ENCODE measurements at regions not wholly inside any gene's neighbourhood (a gene's known extent, or its start where the extent isn't known, plus 50 kb on each side); places are given as distances from the start of the nearest gene placed in this dataset.

DNA sequence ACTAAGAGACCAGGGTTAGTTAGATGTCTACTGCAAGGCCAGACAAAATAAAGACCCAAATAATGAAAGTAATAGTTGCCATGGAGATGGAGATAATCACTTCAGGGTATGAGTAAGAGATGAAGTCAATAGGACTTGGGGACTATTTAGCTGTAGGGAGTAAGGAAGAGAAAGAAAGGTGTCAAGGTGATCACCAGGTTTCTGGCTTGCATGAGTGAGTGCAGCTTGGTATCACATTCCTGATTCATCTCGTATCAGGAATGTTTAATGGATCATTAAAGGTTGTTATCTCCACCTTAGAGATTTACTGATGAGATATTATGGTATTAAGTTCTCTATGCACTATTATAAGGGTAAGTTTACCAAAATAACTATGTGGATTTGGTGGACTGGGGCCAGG lies 357.4 kb upstream of the ATP11B start:
- TF ChIP-seq POLR2A (IDR thresholded peaks at IDR 0.05; ENCODE audit: low read depth, low read length), result no peak
- TF ChIP-seq TAF1 (IDR thresholded peaks at IDR 0.05; ENCODE audit: borderline replicate concordance, low read depth, low read length), result no peak
- FAIRE-seq (no peak), DNase-seq (ENCODE audit: insufficient read length) (no peak)

DNA sequence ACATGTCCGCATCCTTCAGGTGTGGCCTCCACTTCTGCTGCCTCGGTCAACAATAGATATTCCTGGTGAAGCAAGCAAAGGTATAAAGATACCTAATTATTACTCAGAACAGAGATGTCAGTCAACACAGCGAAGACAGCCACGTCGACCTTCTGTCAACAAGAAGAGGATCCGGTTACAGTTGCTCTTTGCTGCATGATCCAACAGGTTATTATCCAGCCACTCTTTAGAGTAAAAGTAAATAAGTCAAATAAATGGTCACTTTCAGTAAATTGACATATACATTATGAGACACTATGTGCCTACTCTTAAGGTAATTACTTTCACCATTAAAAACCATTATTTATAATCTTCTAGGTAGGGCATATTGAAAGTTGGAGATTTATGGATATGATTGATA lies 356.8 kb upstream of the ATP11B start:
- DNase-seq (ENCODE audit: insufficient read length) (no peak), FAIRE-seq (no peak)
- TF ChIP-seq TAF1 (IDR thresholded peaks at IDR 0.05; ENCODE audit: borderline replicate concordance, low read depth, low read length) (no peak), POLR2A (IDR thresholded peaks at IDR 0.05; ENCODE audit: low read depth, low read length) (no peak), POLR2AphosphoS5 (IDR thresholded peaks at IDR 0.05; ENCODE audit: low read depth, low read length) (no peak)

DNA sequence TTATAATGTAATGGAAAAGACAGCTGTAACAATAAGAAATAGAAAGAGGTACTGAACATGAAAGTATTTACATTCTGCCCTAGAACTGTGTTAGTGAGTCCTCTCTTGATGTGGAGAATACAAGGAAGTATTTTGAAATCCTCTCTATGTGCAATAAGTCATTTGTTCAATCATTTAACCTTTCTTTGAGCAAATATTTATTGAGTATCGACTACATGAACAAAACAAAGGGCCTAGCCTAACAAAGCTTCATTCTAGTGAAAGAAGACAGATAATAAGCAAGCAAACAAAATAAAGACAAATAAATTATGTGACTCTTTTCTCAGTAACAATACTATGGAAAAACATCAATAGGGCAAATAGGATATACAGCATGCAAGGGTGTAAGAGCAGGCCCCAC lies 354.9 kb upstream of the ATP11B start:
- DNase-seq (ENCODE audit: insufficient read length) (no peak), FAIRE-seq (no peak)
- TF ChIP-seq POLR2A (IDR thresholded peaks at IDR 0.05; ENCODE audit: low read depth, low read length), result no peak
- TF ChIP-seq TAF1 (IDR thresholded peaks at IDR 0.05; ENCODE audit: borderline replicate concordance, low read depth, low read length), result no peak
- no peak for TF ChIP-seq POLR2AphosphoS5 (IDR thresholded peaks at IDR 0.05; ENCODE audit: low read depth, low read length)

DNA sequence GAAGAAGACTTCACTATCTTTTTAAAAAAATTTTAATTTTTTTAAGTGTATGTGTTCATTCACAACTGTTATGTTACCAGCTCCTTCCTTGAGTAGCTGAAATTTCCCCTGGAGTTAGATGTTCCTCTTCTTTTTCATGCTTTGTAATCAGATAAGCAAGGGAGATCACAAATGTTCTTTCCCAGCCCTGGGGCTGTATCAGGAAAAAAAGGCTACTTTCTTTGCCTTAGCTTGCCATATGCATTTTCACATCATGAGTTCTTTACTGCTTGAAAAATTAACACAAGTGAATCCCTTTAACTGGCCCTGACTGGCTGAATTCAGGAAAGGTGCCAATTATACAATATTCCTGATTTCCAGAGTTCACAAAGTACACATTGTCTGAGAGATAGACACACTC lies 353.2 kb upstream of the ATP11B start:
- TF ChIP-seq POLR2A (IDR thresholded peaks at IDR 0.05; ENCODE audit: low read depth, low read length) (no peak), TAF1 (IDR thresholded peaks at IDR 0.05; ENCODE audit: borderline replicate concordance, low read depth, low read length) (no peak), POLR2AphosphoS5 (IDR thresholded peaks at IDR 0.05; ENCODE audit: low read depth, low read length) (no peak)
- no peak for DNase-seq (ENCODE audit: insufficient read length)
- FAIRE-seq, result no peak

DNA sequence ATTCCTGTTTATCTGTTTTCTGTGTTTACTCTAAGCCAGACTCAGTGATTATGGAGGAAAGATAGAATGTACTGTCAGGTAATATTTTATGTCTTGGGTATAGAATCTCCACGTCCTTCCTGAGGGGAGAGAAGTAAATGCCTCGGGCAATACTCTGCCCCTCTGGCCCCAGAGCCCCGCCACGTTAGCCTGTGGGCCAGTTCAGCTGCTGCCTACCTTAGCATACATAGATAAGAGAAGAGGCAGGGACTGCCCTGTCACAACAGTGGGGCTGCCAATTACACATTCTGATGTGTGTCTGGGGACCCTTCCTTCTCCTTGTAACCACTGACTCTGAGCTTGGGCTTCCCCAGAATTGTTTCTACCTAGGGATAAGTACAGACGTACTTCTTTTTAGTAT lies 347.7 kb upstream of the ATP11B start:
- TF ChIP-seq TAF1 (IDR thresholded peaks at IDR 0.05; ENCODE audit: borderline replicate concordance, low read depth, low read length) (no peak), POLR2A (IDR thresholded peaks at IDR 0.05; ENCODE audit: low read depth, low read length) (no peak), POLR2AphosphoS5 (IDR thresholded peaks at IDR 0.05; ENCODE audit: low read depth, low read length) (no peak)
- FAIRE-seq (peak; percentile 24), DNase-seq (ENCODE audit: insufficient read length) (no peak)

DNA sequence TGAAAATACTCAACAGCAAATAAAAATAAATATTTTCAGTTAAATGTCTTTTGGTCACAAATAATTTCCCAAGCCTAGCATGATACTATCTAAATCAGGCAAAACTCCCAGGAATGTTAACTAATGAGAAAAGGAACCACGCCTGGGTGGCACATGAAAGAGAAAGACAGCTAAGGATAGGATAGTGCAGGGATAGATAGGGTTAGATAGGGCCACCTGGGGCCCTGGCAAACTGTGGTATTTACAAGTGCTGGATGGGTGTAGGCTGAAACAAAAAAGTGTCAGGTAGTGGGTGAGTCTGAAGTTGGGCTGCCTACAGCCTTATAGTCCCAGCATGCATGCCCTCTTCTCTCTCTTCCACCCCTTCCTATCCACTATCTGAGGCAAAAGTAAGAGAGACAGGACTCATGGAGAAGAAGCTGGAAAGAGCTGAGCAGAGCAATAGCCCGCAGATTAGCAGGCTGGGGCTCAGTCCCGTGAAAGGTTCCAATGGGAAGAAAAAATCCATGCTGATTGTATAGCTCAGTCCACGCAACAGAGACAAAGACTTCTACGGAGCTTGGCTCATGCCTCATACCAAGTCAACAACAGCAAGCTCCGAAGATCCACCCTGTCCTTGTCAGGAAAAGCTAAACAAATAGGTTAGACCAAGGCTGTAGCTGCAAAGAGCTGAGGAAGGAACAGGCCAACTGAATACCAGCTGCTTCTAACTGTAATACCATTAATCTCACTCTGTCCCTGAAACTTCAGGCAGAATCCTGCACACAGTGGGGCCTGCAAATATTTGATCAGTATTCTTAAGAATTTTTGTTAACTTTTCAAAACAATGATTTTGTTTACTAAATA lies 342.1 kb upstream of the ATP11B start:
- TF ChIP-seq POLR2A (IDR thresholded peaks at IDR 0.05; ENCODE audit: low read depth, low read length) (no peak), POLR2AphosphoS5 (IDR thresholded peaks at IDR 0.05; ENCODE audit: low read depth, low read length) (no peak), TAF1 (IDR thresholded peaks at IDR 0.05; ENCODE audit: borderline replicate concordance, low read depth, low read length) (no peak)
- DNase-seq (ENCODE audit: insufficient read length) (no peak), FAIRE-seq (no peak)

DNA sequence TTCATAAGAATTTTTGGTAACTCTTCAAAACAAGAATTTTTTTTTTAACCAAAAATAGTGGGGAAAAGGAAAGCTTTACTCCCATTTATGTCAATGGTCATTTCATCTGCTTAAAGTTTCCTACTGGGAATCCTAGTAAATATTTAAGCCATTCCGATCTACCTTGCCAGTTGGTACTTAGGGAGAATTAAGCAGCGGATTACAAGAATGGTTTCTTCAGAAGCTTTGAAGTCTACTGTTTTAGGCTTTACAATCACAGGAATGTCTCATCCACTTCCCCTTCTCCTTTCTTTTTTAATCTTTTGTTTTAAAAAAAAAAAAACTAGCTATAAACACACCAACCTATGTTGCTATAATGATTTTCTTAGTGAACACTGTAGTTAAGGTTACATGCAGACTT lies 341.4 kb upstream of the ATP11B start:
- DNase-seq (ENCODE audit: insufficient read length) (no peak), FAIRE-seq (no peak)
- TF ChIP-seq TAF1 (IDR thresholded peaks at IDR 0.05; ENCODE audit: borderline replicate concordance, low read depth, low read length) (no peak), POLR2A (IDR thresholded peaks at IDR 0.05; ENCODE audit: low read depth, low read length) (no peak), POLR2AphosphoS5 (IDR thresholded peaks at IDR 0.05; ENCODE audit: low read depth, low read length) (no peak)

DNA sequence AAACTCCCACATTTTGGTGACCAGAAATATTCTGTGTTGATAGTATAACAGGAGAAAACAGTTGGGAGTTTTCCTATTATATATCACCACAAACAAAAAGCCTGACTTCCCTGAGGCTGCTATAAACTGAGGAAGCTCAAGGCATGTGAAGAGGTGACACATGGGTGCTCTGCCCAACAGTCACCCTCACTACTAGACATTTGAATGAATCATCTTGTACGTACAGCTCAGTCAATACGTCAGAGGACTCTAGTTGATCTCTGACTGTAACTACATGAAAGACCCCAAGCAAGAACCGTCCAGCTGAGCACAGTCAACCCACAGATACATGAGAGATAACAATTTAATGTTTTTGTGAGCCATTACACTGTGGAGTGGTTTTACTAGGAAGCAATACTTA lies 338.3 kb upstream of the ATP11B start:
- DNase-seq (ENCODE audit: insufficient read length) (no peak), FAIRE-seq (no peak)
- TF ChIP-seq POLR2AphosphoS5 (IDR thresholded peaks at IDR 0.05; ENCODE audit: low read depth, low read length) (no peak), TAF1 (IDR thresholded peaks at IDR 0.05; ENCODE audit: borderline replicate concordance, low read depth, low read length) (no peak), POLR2A (IDR thresholded peaks at IDR 0.05; ENCODE audit: low read depth, low read length) (no peak)

DNA sequence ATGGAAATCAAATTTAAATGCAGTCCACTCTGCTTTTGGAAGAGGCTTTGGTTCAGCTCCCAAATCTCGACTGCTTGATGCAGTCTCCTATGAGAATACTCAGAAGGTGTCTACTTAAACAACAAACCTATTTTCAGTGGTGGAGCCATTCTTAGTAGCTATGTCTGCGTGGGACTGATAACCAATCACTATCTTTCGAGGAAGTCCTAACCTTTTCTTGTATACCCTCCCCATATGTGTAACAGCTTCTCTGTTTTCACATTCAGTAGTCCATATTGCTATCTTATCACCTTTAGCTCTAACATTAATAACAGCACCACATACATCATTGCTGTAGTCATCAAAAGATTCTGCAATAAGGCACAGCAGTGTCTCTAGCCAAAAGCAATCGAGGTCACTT lies 333.0 kb upstream of the ATP11B start:
- no peak for TF ChIP-seq POLR2AphosphoS5 (IDR thresholded peaks at IDR 0.05; ENCODE audit: low read depth, low read length)
- no peak for TF ChIP-seq POLR2A (IDR thresholded peaks at IDR 0.05; ENCODE audit: low read depth, low read length)
- no peak for TF ChIP-seq TAF1 (IDR thresholded peaks at IDR 0.05; ENCODE audit: borderline replicate concordance, low read depth, low read length)

DNA sequence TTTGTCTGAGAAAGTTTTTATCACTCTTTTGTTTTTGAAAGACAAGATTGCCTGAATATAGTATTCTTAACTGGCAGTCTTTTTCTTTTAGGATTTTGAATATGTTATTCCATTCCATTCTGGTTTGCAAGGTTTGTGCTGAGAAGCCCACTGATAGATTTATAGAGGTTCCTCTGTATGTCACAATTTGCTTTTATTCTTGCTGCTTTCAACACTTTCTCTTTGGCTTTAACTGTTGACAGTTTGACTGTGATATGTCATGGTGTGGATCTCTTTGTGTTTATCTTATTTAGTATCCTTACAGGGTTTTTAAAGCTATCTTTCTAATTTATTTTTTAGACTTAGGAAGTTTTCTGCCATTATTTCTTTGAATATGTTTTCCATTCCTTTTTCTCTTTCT lies 331.2 kb upstream of the ATP11B start:
- TF ChIP-seq POLR2AphosphoS5 (IDR thresholded peaks at IDR 0.05; ENCODE audit: low read depth, low read length) (no peak), POLR2A (IDR thresholded peaks at IDR 0.05; ENCODE audit: low read depth, low read length) (no peak), TAF1 (IDR thresholded peaks at IDR 0.05; ENCODE audit: borderline replicate concordance, low read depth, low read length) (no peak)
- FAIRE-seq, result no peak
- DNase-seq (ENCODE audit: insufficient read length), result no peak

More for the DNA sequence above, 333.0 kb upstream of the ATP11B start:
- no peak for FAIRE-seq
- no peak for DNase-seq (ENCODE audit: insufficient read length)

DNA sequence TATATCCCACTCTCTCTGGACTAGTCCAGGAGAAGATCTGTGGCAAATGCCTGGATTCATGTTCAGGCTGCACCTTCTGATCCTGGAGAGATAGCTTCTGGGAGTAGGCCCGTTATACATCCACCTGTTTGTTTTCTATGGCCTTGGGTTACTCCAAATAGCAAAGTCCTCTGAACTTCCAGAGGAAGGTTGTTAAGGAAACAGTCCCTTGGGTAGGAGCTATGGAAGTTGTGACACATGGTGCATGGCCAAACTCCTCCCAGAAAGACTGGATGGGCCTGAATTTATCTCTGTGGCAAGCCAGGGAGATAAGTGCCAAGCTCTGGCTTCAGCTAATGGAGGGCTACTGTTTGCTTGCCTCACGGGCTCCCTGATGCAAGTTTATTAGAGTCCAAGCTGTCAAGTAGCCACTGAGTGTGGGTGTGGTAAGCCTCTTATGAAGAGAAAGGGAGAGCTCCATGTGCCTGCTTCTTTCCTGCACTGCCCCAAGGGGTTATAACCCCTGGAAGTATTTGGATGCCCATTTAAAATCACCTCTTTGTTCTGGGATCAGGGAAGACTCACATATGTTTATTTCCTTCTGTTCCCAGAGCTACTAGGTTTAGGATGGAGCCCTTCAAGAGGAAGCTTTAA lies 328.7 kb upstream of the ATP11B start:
- FAIRE-seq, result no peak
- DNase-seq (ENCODE audit: insufficient read length), result no peak
- no peak for TF ChIP-seq TAF1 (IDR thresholded peaks at IDR 0.05; ENCODE audit: borderline replicate concordance, low read depth, low read length)
- no peak for TF ChIP-seq POLR2A (IDR thresholded peaks at IDR 0.05; ENCODE audit: low read depth, low read length)
- TF ChIP-seq POLR2AphosphoS5 (IDR thresholded peaks at IDR 0.05; ENCODE audit: low read depth, low read length), result no peak

Data from GM12892 (cell line).